Upper lobe of left lung (tissue), 4 donors: ENCODE measurements at regions not wholly inside any gene's neighbourhood (a gene's known extent, or its start where the extent isn't known, plus 50 kb on each side); places are given as distances from the start of the nearest gene placed in this dataset.

Source experiments
- EP300 ChIP-seq, 4 donors: sonication (generic); formaldehyde crosslinking; IDR thresholded peaks; one replicate each; pipeline ENCODE4 v1.5.1; 2017; ENCODE audit warnings: antibody characterized with exemption in 4 of 4, control low read depth in 2 of 4
- POLR2A ChIP-seq, 4 donors: fragments of 450-650 bp; IDR thresholded peaks; one replicate each; pipeline ENCODE4 v1.5.1; 2016 to 2017; ENCODE audit warnings: antibody characterized with exemption in 4 of 4, mild to moderate bottlenecking in 2 of 4
- POLR2AphosphoS5 ChIP-seq, 2 donors: sonication (generic); formaldehyde crosslinking; IDR thresholded peaks; one replicate each; pipeline ENCODE4 v1.5.1; 2017; ENCODE audit warnings: antibody characterized with exemption in 2 of 2
- TF ChIP-seq, protein P1 (sequence below), 6 experiments: fragments of 450-650 bp in 4 of 6; fragments of 200-600 bp in 2 of 6; sonication (generic) in 2 of 6; IDR thresholded peaks; one replicate each; pipeline ENCODE4 v1.5.1; 2016 to 2019; ENCODE audit warnings: antibody characterized with exemption in 6 of 6

DNA sequence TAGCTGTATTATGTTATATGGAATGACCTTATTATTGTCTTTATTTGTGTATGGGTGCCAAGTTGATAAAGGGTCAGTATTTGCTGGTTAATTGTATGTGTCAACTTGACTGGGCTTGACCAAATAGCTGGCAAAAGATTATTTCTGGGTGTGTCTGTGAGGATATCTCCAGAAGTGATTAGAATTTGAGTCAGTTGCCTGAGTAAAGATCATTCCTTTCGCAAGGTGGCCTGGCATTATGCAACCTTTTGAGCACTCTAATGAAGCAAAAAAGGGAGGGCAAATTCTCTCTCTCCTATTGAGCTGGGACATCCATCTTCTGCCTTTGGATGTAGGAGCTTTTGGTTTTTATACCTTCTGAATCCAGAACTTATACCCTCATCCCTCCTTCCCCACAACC lies 82.2 kb downstream of the ATXN7L3B start:
- TF ChIP-seq, protein P1, sequence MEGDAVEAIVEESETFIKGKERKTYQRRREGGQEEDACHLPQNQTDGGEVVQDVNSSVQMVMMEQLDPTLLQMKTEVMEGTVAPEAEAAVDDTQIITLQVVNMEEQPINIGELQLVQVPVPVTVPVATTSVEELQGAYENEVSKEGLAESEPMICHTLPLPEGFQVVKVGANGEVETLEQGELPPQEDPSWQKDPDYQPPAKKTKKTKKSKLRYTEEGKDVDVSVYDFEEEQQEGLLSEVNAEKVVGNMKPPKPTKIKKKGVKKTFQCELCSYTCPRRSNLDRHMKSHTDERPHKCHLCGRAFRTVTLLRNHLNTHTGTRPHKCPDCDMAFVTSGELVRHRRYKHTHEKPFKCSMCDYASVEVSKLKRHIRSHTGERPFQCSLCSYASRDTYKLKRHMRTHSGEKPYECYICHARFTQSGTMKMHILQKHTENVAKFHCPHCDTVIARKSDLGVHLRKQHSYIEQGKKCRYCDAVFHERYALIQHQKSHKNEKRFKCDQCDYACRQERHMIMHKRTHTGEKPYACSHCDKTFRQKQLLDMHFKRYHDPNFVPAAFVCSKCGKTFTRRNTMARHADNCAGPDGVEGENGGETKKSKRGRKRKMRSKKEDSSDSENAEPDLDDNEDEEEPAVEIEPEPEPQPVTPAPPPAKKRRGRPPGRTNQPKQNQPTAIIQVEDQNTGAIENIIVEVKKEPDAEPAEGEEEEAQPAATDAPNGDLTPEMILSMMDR (IDR thresholded peaks at IDR 0.05), result no peak
- TF ChIP-seq EP300 (IDR thresholded peaks at IDR 0.05), result no peak
- no peak for TF ChIP-seq POLR2A (IDR thresholded peaks at IDR 0.05)
- no peak for TF ChIP-seq POLR2AphosphoS5 (IDR thresholded peaks at IDR 0.05)
